Erythroblast (primary cell): ENCODE measurements at regions not wholly inside any gene's neighbourhood (a gene's known extent, or its start where the extent isn't known, plus 50 kb on each side); places are given as distances from the start of the nearest gene placed in this dataset.

Experiments used
- GATA1 ChIP-seq: IDR thresholded peaks from 2 replicates; pipeline ENCODE4 v1.6.1; 2011; ENCODE audit warnings: low read depth, mild to moderate bottlenecking, control low read depth, low read length, moderate library complexity
- POLR2A ChIP-seq: IDR thresholded peaks from 2 replicates; pipeline ENCODE4 v1.6.1; 2011; ENCODE audit warnings: mild to moderate bottlenecking, low read length

GRCh38 chr6:78430521-78430920 lies 436.8 kb upstream of the IRAK1BP1 start:
- TF ChIP-seq GATA1: no peak
- no peak for TF ChIP-seq POLR2A
